NCI-H128 (cell line): ENCODE measurements at regions not wholly inside any gene's neighbourhood (a gene's known extent, or its start where the extent isn't known, plus 50 kb on each side); places are given as distances from the start of the nearest gene placed in this dataset.
"Not testable (repeated sequence)": the region's sequence is repeated elsewhere in the genome, so short reads cannot be mapped to it uniquely, and the experiment has no call there.

Experiments
- DNase-seq: peaks from one replicate; lab custom pipeline; 2025; ENCODE audit not compliant: unreplicated experiment; lab: John Stamatoyannopoulos, UW

GRCh38 chr20:5660756-5661155, 50.0 kb upstream of the GPCPD1 start:
- not testable (repeated sequence) for DNase-seq
